ENCODE measurements at regions not wholly inside any gene's neighbourhood (a gene's known extent, or its start where the extent isn't known, plus 50 kb on each side); places are given as distances from the start of the nearest gene placed in this dataset.
"Not testable (repeated sequence)": the region's sequence is repeated elsewhere in the genome, so short reads cannot be mapped to it uniquely, and the experiment has no call there.

- DNase-seq = no peak
Observed at GRCh38 chr14:44453433-44454171, 53.5 kb downstream of the FSCB start.

DNA sequence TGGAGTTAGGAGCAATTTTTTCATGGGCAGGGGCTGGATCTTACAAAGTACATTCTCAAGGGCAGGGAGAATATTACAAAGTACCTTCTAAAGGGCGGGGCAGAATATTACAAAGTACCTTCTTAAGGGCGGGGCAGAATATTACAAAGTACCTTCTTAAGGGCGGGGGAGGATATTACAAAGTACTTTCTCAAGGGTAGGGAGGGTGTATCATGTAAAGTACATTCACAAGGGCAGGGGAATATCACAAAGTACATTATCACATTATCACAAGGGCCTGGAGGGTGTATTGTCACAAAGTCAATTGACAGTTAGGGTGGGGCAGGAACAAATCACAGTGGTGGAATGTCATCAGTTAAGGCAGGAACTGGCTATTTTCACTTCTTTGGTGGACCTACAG lies 56.9 kb downstream of the FSCB start:
- DNase-seq = not testable (repeated sequence)

DNA sequence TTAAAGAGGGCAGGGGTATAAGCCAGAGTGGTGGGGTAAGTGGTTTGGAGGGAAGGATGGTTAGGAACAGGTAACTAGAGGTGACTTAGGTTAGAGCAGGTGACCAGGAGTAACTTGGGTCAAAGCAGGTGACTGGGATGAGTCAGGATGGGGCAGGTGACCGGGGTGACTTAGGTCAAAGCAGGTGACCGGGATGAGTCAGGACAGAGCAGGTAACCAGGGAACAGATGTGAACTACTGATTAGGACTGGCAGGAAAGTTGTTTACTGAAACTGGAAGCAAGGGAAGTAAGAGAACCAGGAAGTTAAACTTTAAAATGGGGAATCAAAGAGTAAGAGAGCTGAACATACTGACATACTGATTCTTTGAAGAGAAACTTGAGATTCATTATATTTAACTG lies 57.4 kb downstream of the FSCB start:
- no peak for DNase-seq

- no peak for DNase-seq
Observed at GRCh38 chr14:44448951-44449358, 58.1 kb downstream of the FSCB start.

GRCh38 chr14:44446965-44447364 lies 60.1 kb downstream of the FSCB start:
- DNase-seq = no peak

DNA sequence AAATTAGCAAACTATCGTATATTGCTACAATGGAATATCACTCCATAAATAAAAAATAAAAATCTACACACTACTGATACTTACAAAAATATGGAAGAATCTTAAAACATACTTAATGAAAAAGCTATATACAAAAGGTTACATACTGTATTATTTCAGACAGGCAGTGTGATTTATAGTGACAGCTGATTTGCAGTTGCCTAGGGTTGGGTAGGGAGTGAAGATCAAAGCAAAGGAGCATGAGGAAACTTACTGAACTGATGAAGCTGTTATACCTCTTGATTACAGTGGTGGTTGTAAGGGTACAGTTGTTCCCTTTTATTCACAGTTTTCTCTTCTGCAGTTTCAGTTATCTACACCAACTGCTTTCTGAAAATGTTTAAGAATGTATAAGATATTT lies 62.6 kb downstream of the FSCB start:
- DNase-seq = no peak

DNA sequence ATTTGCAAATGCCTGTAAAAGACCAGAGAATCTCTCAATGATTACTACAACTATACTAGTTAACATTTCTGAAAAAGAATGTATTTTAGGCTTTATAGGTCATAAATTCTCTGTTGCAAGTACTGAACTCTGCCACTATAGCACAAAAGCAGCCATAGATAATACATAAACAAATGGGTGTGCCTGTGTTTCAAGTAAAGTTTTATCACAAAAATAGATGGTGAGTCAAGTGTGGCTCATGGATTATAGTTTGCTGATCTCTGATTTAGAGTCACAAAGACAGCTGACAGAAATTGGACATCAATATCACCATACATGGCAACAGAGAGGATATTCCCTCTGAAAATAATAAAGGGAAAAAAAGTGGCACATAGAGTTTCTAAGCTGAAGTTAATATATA lies 68.1 kb downstream of the FSCB start:
- no peak for DNase-seq

GRCh38 chr14:44438221-44438620 lies 68.9 kb downstream of the FSCB start:
- DNase-seq = no peak

GRCh38 chr14:44436458-44436857 lies 70.6 kb downstream of the FSCB start:
- DNase-seq = no peak

GRCh38 chr14:44428231-44428945 lies 78.7 kb downstream of the FSCB start:
- DNase-seq = no peak

DNA sequence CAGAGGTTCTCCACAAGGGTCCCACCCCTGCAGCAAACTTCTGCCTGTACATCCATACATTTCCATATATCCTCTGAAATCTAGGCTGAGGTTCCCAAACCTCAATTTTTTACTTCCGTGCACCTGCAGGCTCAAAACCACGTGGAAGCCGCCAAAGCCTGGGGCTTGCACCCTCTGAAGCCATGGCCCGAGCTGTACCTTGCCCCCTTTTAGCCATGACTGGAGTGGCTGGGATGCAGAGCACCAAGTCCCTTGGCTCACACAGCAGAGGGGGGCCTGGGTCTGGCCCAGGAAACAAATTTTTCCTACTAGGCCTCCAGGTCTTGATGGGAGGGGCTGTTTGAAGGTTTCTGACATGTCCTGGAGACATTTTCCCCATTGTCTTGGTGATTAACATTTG lies 84.4 kb downstream of the FSCB start:
- no peak for DNase-seq

GRCh38 chr14:44420226-44420625 lies 86.9 kb downstream of the FSCB start:
- DNase-seq = peak in 1 of 2 donors; percentile 4

GRCh38 chr14:44418856-44419255 lies 88.2 kb downstream of the FSCB start:
- no peak for DNase-seq

- no peak for DNase-seq
Observed at GRCh38 chr14:44417809-44418208, 89.3 kb downstream of the FSCB start.

- no peak for DNase-seq
Observed at GRCh38 chr14:44414646-44415045, 92.4 kb downstream of the FSCB start.

DNA sequence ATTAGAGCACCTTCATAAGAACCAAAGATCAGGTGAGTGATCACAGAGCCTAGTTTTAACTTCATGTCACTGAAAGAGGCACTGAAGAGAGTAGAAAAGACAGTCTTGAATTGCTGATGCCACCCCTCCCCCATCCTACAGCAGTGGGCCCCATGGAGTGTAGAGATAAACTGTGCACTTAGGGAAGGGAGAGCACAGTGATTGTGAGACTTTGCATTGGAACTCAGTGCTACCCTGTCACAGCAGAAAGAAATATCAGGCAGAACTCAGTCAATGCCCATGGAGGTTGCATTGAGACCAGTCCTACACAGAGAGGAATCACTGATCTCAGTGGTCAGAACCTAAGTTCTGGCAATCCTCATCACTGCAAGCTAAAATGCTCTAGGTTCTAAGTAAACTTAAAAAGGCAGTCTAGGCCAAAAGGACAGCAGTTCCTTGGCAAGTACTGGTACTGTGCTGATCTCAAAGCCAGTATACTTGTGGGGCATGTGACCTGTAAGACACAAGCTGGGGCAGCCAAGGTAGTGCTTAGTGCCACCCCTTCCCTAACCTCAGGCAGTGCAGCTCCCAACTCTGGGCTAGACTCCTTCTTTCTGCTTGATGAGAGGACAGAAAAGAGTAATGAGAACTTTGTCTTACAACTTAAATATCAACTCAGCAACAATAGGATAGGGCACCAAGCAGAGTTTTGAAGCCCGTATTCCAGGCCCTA lies 94.1 kb downstream of the FSCB start:
- no peak for DNase-seq

DNA sequence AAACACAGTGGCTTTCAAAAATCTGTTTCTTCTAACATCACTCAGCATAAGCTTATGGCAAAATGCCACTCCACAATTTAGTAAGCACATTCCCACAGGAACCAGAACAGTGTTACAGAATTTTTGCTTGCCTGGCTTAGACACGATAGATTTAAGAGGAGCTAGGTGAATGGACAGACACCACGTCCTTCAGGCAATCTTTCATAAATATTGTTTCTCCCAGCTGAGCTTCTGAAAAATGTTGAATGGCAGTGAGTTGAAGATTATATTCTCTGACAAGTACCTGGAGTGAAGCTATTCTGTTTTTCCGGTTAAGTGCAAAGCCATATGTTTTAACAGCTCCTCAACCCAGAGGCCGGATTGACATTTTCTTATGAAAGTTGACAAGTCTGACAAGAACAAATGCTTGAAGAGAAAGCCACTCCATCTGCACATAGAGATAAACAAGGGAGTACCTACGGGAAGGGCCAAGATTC lies 102.0 kb downstream of the FSCB start:
- no peak for DNase-seq

DNA sequence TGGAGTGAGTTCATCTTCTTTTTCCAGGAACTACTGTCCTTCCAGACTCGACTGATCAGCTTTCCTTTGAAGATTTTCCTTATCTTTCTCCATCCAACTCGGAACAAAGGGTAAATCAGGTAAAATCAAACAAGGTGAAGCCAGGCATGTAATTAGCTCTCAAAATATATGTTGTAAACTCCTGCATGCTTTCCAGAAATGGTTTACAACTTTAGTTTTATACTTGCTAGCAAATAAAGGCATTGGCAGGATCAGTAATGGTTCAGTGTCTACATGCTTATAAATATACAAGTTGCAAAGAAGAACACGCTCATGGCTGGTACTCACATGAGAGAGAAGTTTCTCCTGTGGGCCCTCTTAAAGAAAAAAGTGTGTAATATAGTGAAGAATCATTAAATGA lies 102.5 kb downstream of the FSCB start:
- DNase-seq = no peak

- DNase-seq = no peak
Observed at GRCh38 chr14:44404036-44404435, 103.0 kb downstream of the FSCB start.

GRCh38 chr14:44403193-44403592 lies 103.9 kb downstream of the FSCB start:
- no peak for DNase-seq

DNA sequence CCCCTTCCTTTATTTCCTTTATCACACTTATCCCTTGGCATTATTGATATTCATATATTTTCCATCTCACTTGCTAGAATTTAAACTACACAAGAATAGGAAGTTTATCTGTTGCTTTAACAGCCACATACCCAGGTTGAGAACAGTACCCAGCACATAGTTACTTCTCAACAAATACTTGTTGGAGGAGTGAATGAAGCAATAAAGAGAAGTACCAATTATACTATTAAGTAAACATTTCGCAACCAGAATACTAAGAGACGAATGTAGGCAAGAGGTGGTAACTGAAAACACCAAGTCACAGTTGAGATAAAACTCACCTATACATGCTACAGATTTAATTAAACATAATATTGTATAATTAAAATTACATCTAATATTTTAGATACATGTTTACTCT lies 110.9 kb downstream of the FSCB start:
- DNase-seq = no peak

DNA sequence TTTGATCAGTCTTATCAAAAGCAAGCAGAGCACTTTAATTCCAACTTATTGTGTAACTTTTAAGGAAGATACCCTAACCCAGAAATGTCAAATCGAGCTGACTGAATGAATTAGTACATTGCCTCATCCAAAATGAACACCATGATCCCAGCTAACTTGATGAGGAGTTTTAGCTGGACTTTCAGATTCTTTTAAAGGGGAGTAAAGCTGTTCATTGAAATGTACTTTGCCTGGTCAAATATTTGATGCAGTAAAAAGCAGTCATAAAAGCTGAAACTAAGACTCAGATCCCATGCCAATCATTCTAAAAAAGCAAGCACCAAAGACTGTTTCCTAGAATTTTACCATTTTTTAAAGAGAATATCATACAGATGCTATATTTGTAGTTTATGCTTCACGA lies 114.1 kb downstream of the FSCB start:
- no peak for DNase-seq

- DNase-seq = no peak
Observed at GRCh38 chr14:44388306-44388705, 118.8 kb downstream of the FSCB start.
